ENCODE measurements at regions not wholly inside any gene's neighbourhood (a gene's known extent, or its start where the extent isn't known, plus 50 kb on each side); places are given as distances from the start of the nearest gene placed in this dataset.

- H3K4me3 ChIP-seq: no peak overlapping the region
- TF ChIP-seq POLR2AphosphoS5 (IDR thresholded peaks at IDR 0.05): no peak
- no peaks in the 10 kb centered on the region for H3K9me3 ChIP-seq
- H3K27me3 ChIP-seq (replicated peaks; ENCODE audit: insufficient read depth): no peaks in the 10 kb centered on the region
- intact Hi-C loops (cut with DNase I): no loop called here
- no peaks in the 10 kb centered on the region for H3K36me3 ChIP-seq
- no peak for DNase-seq (ENCODE audit: low spot score)
- H3K4me1 ChIP-seq (replicated peaks): no peaks in the 10 kb centered on the region
- H3K27ac ChIP-seq: peak overlapping the region in 1 of 2 donors; percentile 9
- WGBS: 30% methylated on average over 9 of the region's 9 CpGs
These were observed 943.2 kb downstream of the MCTP2 start for GRCh38 chr15:95174301-95175259.

GRCh38 chr15:95175914-95176658, 944.7 kb downstream of the MCTP2 start:
- Histone ChIP-seq H3K36me3 (no peaks in the 10 kb centered on the region), H3K4me1 (replicated peaks) (no peaks in the 10 kb centered on the region), H3K27me3 (replicated peaks; ENCODE audit: insufficient read depth) (no peaks in the 10 kb centered on the region), H3K4me3 (no peak overlapping the region), H3K27ac (no peak overlapping the region), H3K9me3 (no peaks in the 10 kb centered on the region)
- TF ChIP-seq POLR2AphosphoS5 (IDR thresholded peaks at IDR 0.05): no peak
- TF ChIP-seq POLR2A (IDR thresholded peaks at IDR 0.05): no peak
- no peak for TF ChIP-seq CTCF (IDR thresholded peaks at IDR 0.05)
- intact Hi-C loops (cut with DNase I): no loop called here
- no peak for DNase-seq (ENCODE audit: low spot score)
- 82% methylated on average over 3 of the region's 3 CpGs for whole genome bisulfite sequencing

GRCh38 chr15:95176794-95177577, 945.6 kb downstream of the MCTP2 start:
- no peaks in the 10 kb centered on the region for H3K27me3 ChIP-seq (replicated peaks; ENCODE audit: insufficient read depth)
- no peaks in the 10 kb centered on the region for H3K9me3 ChIP-seq
- no peaks in the 10 kb centered on the region for H3K4me1 ChIP-seq (replicated peaks)
- H3K27ac ChIP-seq: no peak overlapping the region
- WGBS: 78% methylated on average over 6 of the region's 6 CpGs
- intact Hi-C loops (cut with DNase I): no loop called here
- TF ChIP-seq POLR2A (IDR thresholded peaks at IDR 0.05) (no peak), POLR2AphosphoS5 (IDR thresholded peaks at IDR 0.05) (no peak), CTCF (IDR thresholded peaks at IDR 0.05) (no peak)
- H3K36me3 ChIP-seq: no peaks in the 10 kb centered on the region
- H3K4me3 ChIP-seq: no peak overlapping the region
- DNase-seq (ENCODE audit: low spot score): no peak

GRCh38 chr15:95180530-95180929, 949.2 kb downstream of the MCTP2 start:
- intact Hi-C loops (cut with DNase I): no loop called here
- H3K9me3 ChIP-seq: no peaks in the 10 kb centered on the region
- H3K27me3 ChIP-seq (replicated peaks; ENCODE audit: insufficient read depth): no peaks in the 10 kb centered on the region
- TF ChIP-seq POLR2A (IDR thresholded peaks at IDR 0.05) (no peak), CTCF (IDR thresholded peaks at IDR 0.05) (no peak), POLR2AphosphoS5 (IDR thresholded peaks at IDR 0.05) (no peak)
- no peak overlapping the region for H3K4me3 ChIP-seq
- no peaks in the 10 kb centered on the region for H3K36me3 ChIP-seq
- no peak overlapping the region for H3K27ac ChIP-seq
- no peak for DNase-seq (ENCODE audit: low spot score)
- H3K4me1 ChIP-seq (replicated peaks): no peaks in the 10 kb centered on the region

- H3K4me3 ChIP-seq: no peak overlapping the region
- H3K27me3 ChIP-seq (replicated peaks; ENCODE audit: insufficient read depth): no peaks in the 10 kb centered on the region
- H3K9me3 ChIP-seq: no peaks in the 10 kb centered on the region
- TF ChIP-seq POLR2AphosphoS5 (IDR thresholded peaks at IDR 0.05): no peak
- TF ChIP-seq POLR2A (IDR thresholded peaks at IDR 0.05): no peak
- TF ChIP-seq CTCF (IDR thresholded peaks at IDR 0.05): no peak
- no peak for DNase-seq (ENCODE audit: low spot score)
- H3K4me1 ChIP-seq (replicated peaks): no peaks in the 10 kb centered on the region
- WGBS: 97% methylated on average over 1 of the region's 1 CpG
- H3K27ac ChIP-seq: no peak overlapping the region
- H3K36me3 ChIP-seq: no peaks in the 10 kb centered on the region
- intact Hi-C loops (cut with DNase I): no loop called here
These were observed 950.7 kb downstream of the MCTP2 start for GRCh38 chr15:95182091-95182490.
